H9 (cell line): ENCODE measurements at regions not wholly inside any gene's neighbourhood (a gene's known extent, or its start where the extent isn't known, plus 50 kb on each side); places are given as distances from the start of the nearest gene placed in this dataset.

Source experiments
- DNase-seq: peaks from one replicate; pipeline ENCODE4 v3.0.0-alpha.2; 2017
- H2AFZ ChIP-seq: one replicate; pipeline ENCODE4 v1.6.1; 2013; ENCODE audit warnings: mild to moderate bottlenecking, low read length, control low read depth, moderate library complexity
- H2AK5ac ChIP-seq: 2 replicates; pipeline ENCODE4 v1.6.1; 2013; ENCODE audit warnings: low read length, control low read depth, mixed read lengths; ENCODE audit not compliant: insufficient read length
- H2BK120ac ChIP-seq: one replicate; pipeline ENCODE4 v1.6.1; 2013; ENCODE audit warnings: low read depth, mild to moderate bottlenecking, low read length, control low read depth, inconsistent platforms; ENCODE audit not compliant: poor library complexity, severe bottlenecking
- H2BK12ac ChIP-seq: 2 replicates; pipeline ENCODE4 v1.6.1; 2013; ENCODE audit warnings: low read length, control low read depth, mixed read lengths, low read depth; ENCODE audit not compliant: insufficient read length
- H2BK15ac ChIP-seq: 2 replicates; pipeline ENCODE4 v1.6.1; 2013; ENCODE audit warnings: low read depth, low read length, control low read depth
- H2BK20ac ChIP-seq: one replicate; pipeline ENCODE4 v1.6.1; 2013; ENCODE audit warnings: low read depth, mild to moderate bottlenecking, low read length, control low read depth, inconsistent platforms; ENCODE audit not compliant: poor library complexity, severe bottlenecking
- H2BK5ac ChIP-seq: 2 replicates; pipeline ENCODE4 v1.6.1; 2013; ENCODE audit warnings: low read length, control low read depth, mixed read lengths; ENCODE audit not compliant: insufficient read length
- H3K14ac ChIP-seq: 2 replicates; pipeline ENCODE4 v1.6.1; 2013; ENCODE audit warnings: low read length, control low read depth; ENCODE audit not compliant: insufficient read depth
- H3K18ac ChIP-seq: 2 replicates; pipeline ENCODE4 v1.6.1; 2013; ENCODE audit warnings: low read depth, mild to moderate bottlenecking, mixed read lengths, low read length, control low read depth; ENCODE audit not compliant: insufficient read length
- H3K23ac ChIP-seq: 2 replicates; pipeline ENCODE4 v1.6.1; 2013; ENCODE audit warnings: low read length, control low read depth, mixed read lengths, low read depth; ENCODE audit not compliant: insufficient read length
- H3K23me2 ChIP-seq: 2 replicates; pipeline ENCODE4 v1.6.1; 2013; ENCODE audit warnings: low read depth, mild to moderate bottlenecking, mixed read lengths, low read length, control low read depth; ENCODE audit not compliant: insufficient read length, poor library complexity, severe bottlenecking
- H3K27ac ChIP-seq: 2 replicates; pipeline ENCODE4 v1.5.1; 2013; ENCODE audit warnings: low read length, control low read depth, mixed read lengths, low read depth; ENCODE audit not compliant: insufficient read length
- H3K27me3 ChIP-seq: 2 replicates; pipeline ENCODE4 v1.6.1; 2013; ENCODE audit warnings: low read length, control low read depth, inconsistent platforms; ENCODE audit not compliant: insufficient read depth
- H3K4ac ChIP-seq: 2 replicates; pipeline ENCODE4 v1.6.1; 2013; ENCODE audit warnings: low read depth, mild to moderate bottlenecking, control low read depth, inconsistent platforms, low read length, moderate library complexity
- H3K4me1 ChIP-seq: 2 replicates; pipeline ENCODE4 v1.6.1; 2013; ENCODE audit warnings: low read length, control low read depth, inconsistent platforms; ENCODE audit not compliant: insufficient read depth
- H3K4me2 ChIP-seq: 2 replicates; pipeline ENCODE4 v1.6.1; 2013; ENCODE audit warnings: low read length, control low read depth, mixed read lengths; ENCODE audit not compliant: insufficient read length, insufficient read depth
- H3K56ac ChIP-seq: 2 replicates; pipeline ENCODE4 v1.6.1; 2013; ENCODE audit warnings: low read depth, mild to moderate bottlenecking, mixed read lengths, low read length, control low read depth; ENCODE audit not compliant: insufficient read length
- H3K79me1 ChIP-seq: 2 replicates; pipeline ENCODE4 v1.6.1; 2013; ENCODE audit warnings: low read depth, mild to moderate bottlenecking, moderate library complexity, low read length, control low read depth, inconsistent platforms; ENCODE audit not compliant: insufficient read depth, poor library complexity, severe bottlenecking
- H3K79me2 ChIP-seq: 2 replicates; pipeline ENCODE4 v1.6.1; 2013; ENCODE audit warnings: low read length, control low read depth, inconsistent platforms; ENCODE audit not compliant: insufficient read depth
- H3K9ac ChIP-seq: 2 replicates; pipeline ENCODE4 v1.6.1; 2013; ENCODE audit warnings: low read length, control low read depth, mixed read lengths; ENCODE audit not compliant: insufficient read length; ENCODE audit errors: extremely low read depth
- H3K9me3 ChIP-seq: one replicate; pipeline ENCODE4 v1.6.1; 2013; ENCODE audit warnings: low read depth, low read length, inconsistent platforms; ENCODE audit not compliant: control insufficient read depth
- H3T11ph ChIP-seq: one replicate; pipeline ENCODE4 v1.6.1; 2013; ENCODE audit warnings: mild to moderate bottlenecking, low read length, control low read depth, inconsistent platforms
- H4K20me1 ChIP-seq: one replicate; pipeline ENCODE4 v1.6.1; 2013; ENCODE audit not compliant: control insufficient read depth, insufficient read length, insufficient read depth
- H4K5ac ChIP-seq: 2 replicates; pipeline ENCODE4 v1.6.1; 2013; ENCODE audit warnings: low read depth, mild to moderate bottlenecking, mixed read lengths, low read length, control low read depth; ENCODE audit not compliant: insufficient read length
- H4K8ac ChIP-seq: replicated peaks from 2 replicates; pipeline ENCODE4 v1.6.1; 2013; ENCODE audit warnings: low read length, control low read depth, mixed read lengths, low read depth; ENCODE audit not compliant: insufficient read length
- H4K91ac ChIP-seq: 2 replicates; pipeline ENCODE4 v1.6.1; 2013; ENCODE audit warnings: low read depth, mild to moderate bottlenecking, moderate library complexity, mixed read lengths, low read length, control low read depth; ENCODE audit not compliant: insufficient read length
- H3K27ac Mint-ChIP-seq, 3 experiments: 2 replicates in 2 of 3; 3 replicates in 1 of 3; pipeline ENCODE4 v1.8.0; 2020 to 2021; ENCODE audit warnings: mixed read lengths in 3 of 3, mild to moderate bottlenecking in 1 of 3, moderate library complexity in 1 of 3
- H3K27me3 Mint-ChIP-seq: 2 replicates; pipeline ENCODE4 v1.8.0; 2021; ENCODE audit warnings: low read depth, mild to moderate bottlenecking, moderate library complexity, mixed read lengths
- H3K36me3 Mint-ChIP-seq, 3 experiments: 2 replicates in 2 of 3; 3 replicates in 1 of 3; pipeline ENCODE4 v1.8.0; 2020 to 2021; ENCODE audit warnings: low read depth in 3 of 3, mixed read lengths in 3 of 3; ENCODE audit not compliant: insufficient read depth in 1 of 3
- H3K4me1 Mint-ChIP-seq, 2 experiments: 2 replicates each; pipeline ENCODE4 v1.8.0; 2020; ENCODE audit warnings: mixed read lengths in 2 of 2
- H3K4me3 Mint-ChIP-seq, 2 experiments: 2 replicates in 1 of 2; 3 replicates in 1 of 2; pipeline ENCODE4 v1.8.0; 2020 to 2021; ENCODE audit warnings: mild to moderate bottlenecking in 2 of 2, mixed read lengths in 2 of 2, moderate library complexity in 1 of 2
- H3K9me3 Mint-ChIP-seq, 2 experiments: 2 replicates in 1 of 2; 3 replicates in 1 of 2; pipeline ENCODE4 v1.8.0; 2020; ENCODE audit warnings: mild to moderate bottlenecking in 2 of 2, mixed read lengths in 2 of 2, moderate library complexity in 1 of 2
- WGBS: extraction: QIAGEN DNeasy Blood & Tissue Kit; methylation state at CpG from one replicate; pipeline ENCODE4 v1.1.7; 2013; ENCODE audit warnings: missing lambda C conversion rate, low lambda C conversion rate, mixed read lengths; ENCODE audit not compliant: insufficient read length; ENCODE audit errors: extremely low coverage; 5-methylcytosine and 5-hydroxymethylcytosine counted together
- TF ChIP-seq, protein P1 (sequence below): fragments of 200-600 bp; sonication (generic); conservative IDR thresholded peaks from 3 replicates; pipeline ENCODE4 v1.8.0; 2021; ENCODE audit warnings: antibody characterized with exemption, mild to moderate bottlenecking

- Histone ChIP-seq H4K5ac (no peak overlapping the region), H4K20me1 (no peaks in the 10 kb centered on the region), H3K56ac (no peak overlapping the region), H3K4me1 (no peaks in the 10 kb centered on the region), H3K23me2 (no peaks in the 10 kb centered on the region), H3K27ac (no peak overlapping the region), H2AK5ac (no peak overlapping the region), H2BK20ac (no peak overlapping the region), H2BK12ac (no peak overlapping the region), H3K79me1 (no peaks in the 10 kb centered on the region), H4K91ac (no peak overlapping the region), H2BK5ac (no peak overlapping the region), H3K27me3 (no peaks in the 10 kb centered on the region), H3K9ac (no peak overlapping the region), H3K9me3 (no peaks in the 10 kb centered on the region), H3K18ac (no peak overlapping the region), H3K4me2 (no peak overlapping the region), H3K23ac (no peak overlapping the region), H4K8ac (no peak overlapping the region), H2AFZ (no peak overlapping the region), H3K4ac (no peak overlapping the region), H2BK15ac (no peak overlapping the region), H3T11ph (no peak overlapping the region), H3K14ac (no peak overlapping the region), H3K79me2 (no peaks in the 10 kb centered on the region), H2BK120ac (no peak overlapping the region)
- no peak overlapping the region; a peak in 1 of 7 replicates for H3K27ac Mint-ChIP-seq
- DNase-seq, result no peak
- no peak overlapping the region for H3K4me3 Mint-ChIP-seq
- H3K27me3 Mint-ChIP-seq, result no peaks in the 10 kb centered on the region; the same call in 1 of the 2 replicates
- H3K4me1 Mint-ChIP-seq, result no peaks in the 10 kb centered on the region
- no peaks in the 10 kb centered on the region; a peak in 1 of 7 replicates for H3K36me3 Mint-ChIP-seq
- no CpG with 5 or more reads among the region's 3 CpGs for WGBS
- no peaks in the 10 kb centered on the region for H3K9me3 Mint-ChIP-seq
- TF ChIP-seq, protein P1, sequence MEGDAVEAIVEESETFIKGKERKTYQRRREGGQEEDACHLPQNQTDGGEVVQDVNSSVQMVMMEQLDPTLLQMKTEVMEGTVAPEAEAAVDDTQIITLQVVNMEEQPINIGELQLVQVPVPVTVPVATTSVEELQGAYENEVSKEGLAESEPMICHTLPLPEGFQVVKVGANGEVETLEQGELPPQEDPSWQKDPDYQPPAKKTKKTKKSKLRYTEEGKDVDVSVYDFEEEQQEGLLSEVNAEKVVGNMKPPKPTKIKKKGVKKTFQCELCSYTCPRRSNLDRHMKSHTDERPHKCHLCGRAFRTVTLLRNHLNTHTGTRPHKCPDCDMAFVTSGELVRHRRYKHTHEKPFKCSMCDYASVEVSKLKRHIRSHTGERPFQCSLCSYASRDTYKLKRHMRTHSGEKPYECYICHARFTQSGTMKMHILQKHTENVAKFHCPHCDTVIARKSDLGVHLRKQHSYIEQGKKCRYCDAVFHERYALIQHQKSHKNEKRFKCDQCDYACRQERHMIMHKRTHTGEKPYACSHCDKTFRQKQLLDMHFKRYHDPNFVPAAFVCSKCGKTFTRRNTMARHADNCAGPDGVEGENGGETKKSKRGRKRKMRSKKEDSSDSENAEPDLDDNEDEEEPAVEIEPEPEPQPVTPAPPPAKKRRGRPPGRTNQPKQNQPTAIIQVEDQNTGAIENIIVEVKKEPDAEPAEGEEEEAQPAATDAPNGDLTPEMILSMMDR, result no peak
These were observed 547.2 kb downstream of the KCNJ2 start for GRCh38 chr17:70716551-70716950.
